Peyer's patch (tissue), 4 donors: ENCODE measurements at regions not wholly inside any gene's neighbourhood (a gene's known extent, or its start where the extent isn't known, plus 50 kb on each side); places are given as distances from the start of the nearest gene placed in this dataset.

Experiments used
- POLR2A ChIP-seq, 2 donors: fragments of 450-650 bp; IDR thresholded peaks; one replicate each; pipeline ENCODE4 v1.5.1; 2017; ENCODE audit warnings: antibody characterized with exemption in 2 of 2, mild to moderate bottlenecking in 2 of 2, moderate library complexity in 2 of 2
- TF ChIP-seq, protein P1 (sequence below), 6 experiments: fragments of 450-650 bp in 4 of 6; fragments of 200-600 bp in 2 of 6; sonication (generic) in 1 of 6; IDR thresholded peaks; one replicate each; pipeline ENCODE4 v1.5.1; 2017 to 2019; ENCODE audit warnings: antibody characterized with exemption in 6 of 6, mild to moderate bottlenecking in 3 of 6, moderate library complexity in 1 of 6

GRCh38 chr1:14460173-14460572 lies 138.3 kb upstream of the KAZN start:
- no peak for TF ChIP-seq POLR2A (IDR thresholded peaks at IDR 0.05)
- TF ChIP-seq, protein P1, sequence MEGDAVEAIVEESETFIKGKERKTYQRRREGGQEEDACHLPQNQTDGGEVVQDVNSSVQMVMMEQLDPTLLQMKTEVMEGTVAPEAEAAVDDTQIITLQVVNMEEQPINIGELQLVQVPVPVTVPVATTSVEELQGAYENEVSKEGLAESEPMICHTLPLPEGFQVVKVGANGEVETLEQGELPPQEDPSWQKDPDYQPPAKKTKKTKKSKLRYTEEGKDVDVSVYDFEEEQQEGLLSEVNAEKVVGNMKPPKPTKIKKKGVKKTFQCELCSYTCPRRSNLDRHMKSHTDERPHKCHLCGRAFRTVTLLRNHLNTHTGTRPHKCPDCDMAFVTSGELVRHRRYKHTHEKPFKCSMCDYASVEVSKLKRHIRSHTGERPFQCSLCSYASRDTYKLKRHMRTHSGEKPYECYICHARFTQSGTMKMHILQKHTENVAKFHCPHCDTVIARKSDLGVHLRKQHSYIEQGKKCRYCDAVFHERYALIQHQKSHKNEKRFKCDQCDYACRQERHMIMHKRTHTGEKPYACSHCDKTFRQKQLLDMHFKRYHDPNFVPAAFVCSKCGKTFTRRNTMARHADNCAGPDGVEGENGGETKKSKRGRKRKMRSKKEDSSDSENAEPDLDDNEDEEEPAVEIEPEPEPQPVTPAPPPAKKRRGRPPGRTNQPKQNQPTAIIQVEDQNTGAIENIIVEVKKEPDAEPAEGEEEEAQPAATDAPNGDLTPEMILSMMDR (IDR thresholded peaks at IDR 0.05) = no peak
